Dendritic cell treated with granulocyte-macrophage colony-stimulating factor and Interleukin-4, amounts not matched to agents 40 ng/mL and 50 ng/mL, for 4 days (primary cell): ENCODE measurements at regions not wholly inside any gene's neighbourhood (a gene's known extent, or its start where the extent isn't known, plus 50 kb on each side); places are given as distances from the start of the nearest gene placed in this dataset.
"Not testable (repeated sequence)": the region's sequence is repeated elsewhere in the genome, so short reads cannot be mapped to it uniquely, and the experiment has no call there.

ENCODE experiments used
- H3K27ac Mint-ChIP-seq: one replicate; pipeline ENCODE4 v1.8.0; 2022; ENCODE audit warnings: mild to moderate bottlenecking, mixed read lengths
- H3K27me3 Mint-ChIP-seq: one replicate; pipeline ENCODE4 v1.8.0; 2022; ENCODE audit warnings: mild to moderate bottlenecking, mixed read lengths
- H3K36me3 Mint-ChIP-seq: one replicate; pipeline ENCODE4 v1.8.0; 2022; ENCODE audit warnings: low read depth, mixed read lengths
- H3K4me1 Mint-ChIP-seq: one replicate; pipeline ENCODE4 v1.8.0; 2022; ENCODE audit warnings: low read depth, mixed read lengths
- H3K4me3 Mint-ChIP-seq: one replicate; pipeline ENCODE4 v1.8.0; 2022; ENCODE audit warnings: mild to moderate bottlenecking, moderate library complexity, mixed read lengths
- H3K9me3 Mint-ChIP-seq: one replicate; pipeline ENCODE4 v1.8.0; 2022; ENCODE audit warnings: mixed read lengths
- intact Hi-C: fragments of 100-400 bp; cut with micrococcal nuclease; formaldehyde crosslinking; loops from one replicate; pipeline ENCODE4 v1.15.0; 2022

GRCh38 chr9:102456562-102456961, 538.6 kb upstream of the CYLC2 start:
- intact Hi-C loops, result no loop called here
- H3K9me3 Mint-ChIP-seq, result no peaks in the 10 kb centered on the region

GRCh38 chr9:102445906-102446305, 549.2 kb upstream of the CYLC2 start:
- intact Hi-C loops, result no loop called here
- no peak overlapping the region for H3K4me3 Mint-ChIP-seq
- no peaks in the 10 kb centered on the region for H3K36me3 Mint-ChIP-seq
- no peaks in the 10 kb centered on the region for H3K4me1 Mint-ChIP-seq
- peaks cover 15% of the 10 kb centered on the region for H3K9me3 Mint-ChIP-seq
- no peaks in the 10 kb centered on the region for H3K27me3 Mint-ChIP-seq
- no peak overlapping the region for H3K27ac Mint-ChIP-seq

More at GRCh38 chr9:102456562-102456961, 538.6 kb upstream of the CYLC2 start:
- H3K27ac Mint-ChIP-seq, result no peak overlapping the region
- H3K4me3 Mint-ChIP-seq, result no peak overlapping the region
- H3K27me3 Mint-ChIP-seq, result no peaks in the 10 kb centered on the region
- no peaks in the 10 kb centered on the region for H3K4me1 Mint-ChIP-seq
- H3K36me3 Mint-ChIP-seq, result no peaks in the 10 kb centered on the region

- Mint-ChIP-seq H3K9me3 (peaks cover 15% of the 10 kb centered on the region), H3K4me3 (no peak overlapping the region), H3K4me1 (no peaks in the 10 kb centered on the region), H3K27me3 (no peaks in the 10 kb centered on the region), H3K36me3 (no peaks in the 10 kb centered on the region), H3K27ac (no peak overlapping the region)
- intact Hi-C loops, result no loop called here
These were observed 549.9 kb upstream of the CYLC2 start for GRCh38 chr9:102445181-102445747.

- Mint-ChIP-seq H3K36me3 (no peaks in the 10 kb centered on the region), H3K27me3 (no peaks in the 10 kb centered on the region), H3K4me1 (no peaks in the 10 kb centered on the region), H3K4me3 (no peak overlapping the region), H3K27ac (no peak overlapping the region), H3K9me3 (peaks cover 13% of the 10 kb centered on the region)
- intact Hi-C loops, result no loop called here
These were observed 555.5 kb upstream of the CYLC2 start for GRCh38 chr9:102439583-102439982.

GRCh38 chr9:102436599-102436998, 558.5 kb upstream of the CYLC2 start:
- H3K36me3 Mint-ChIP-seq, intact Hi-C loops, H3K4me1 Mint-ChIP-seq, H3K27ac Mint-ChIP-seq, H3K4me3 Mint-ChIP-seq, H3K27me3 Mint-ChIP-seq: not testable (repeated sequence)
- peaks cover 13% of the 10 kb centered on the region for H3K9me3 Mint-ChIP-seq

GRCh38 chr9:102435427-102435826, 559.7 kb upstream of the CYLC2 start:
- Mint-ChIP-seq H3K9me3 (peaks cover 13% of the 10 kb centered on the region), H3K4me1 (no peaks in the 10 kb centered on the region), H3K27me3 (no peaks in the 10 kb centered on the region), H3K36me3 (no peaks in the 10 kb centered on the region), H3K27ac (no peak overlapping the region), H3K4me3 (no peak overlapping the region)
- intact Hi-C loops, result no loop called here

- H3K4me1 Mint-ChIP-seq, result no peaks in the 10 kb centered on the region
- H3K4me3 Mint-ChIP-seq, result no peak overlapping the region
- no peaks in the 10 kb centered on the region for H3K27me3 Mint-ChIP-seq
- intact Hi-C loops, result no loop called here
- peaks cover 13% of the 10 kb centered on the region for H3K9me3 Mint-ChIP-seq
- H3K27ac Mint-ChIP-seq, result no peak overlapping the region
- H3K36me3 Mint-ChIP-seq, result no peaks in the 10 kb centered on the region
These were observed 560.6 kb upstream of the CYLC2 start for GRCh38 chr9:102434545-102434944.

- Mint-ChIP-seq H3K4me3 (no peak overlapping the region), H3K36me3 (no peaks in the 10 kb centered on the region), H3K9me3 (peaks cover under 1% of the 10 kb centered on the region), H3K27me3 (no peaks in the 10 kb centered on the region), H3K27ac (no peak overlapping the region), H3K4me1 (no peaks in the 10 kb centered on the region)
- intact Hi-C loops, result no loop called here
These were observed 566.8 kb upstream of the CYLC2 start for GRCh38 chr9:102428305-102428704.

- H3K4me1 Mint-ChIP-seq, H3K27ac Mint-ChIP-seq, intact Hi-C loops, H3K27me3 Mint-ChIP-seq, H3K4me3 Mint-ChIP-seq, H3K36me3 Mint-ChIP-seq: not testable (repeated sequence)
- H3K9me3 Mint-ChIP-seq, result peaks cover 39% of the 10 kb centered on the region
These were observed 578.9 kb upstream of the CYLC2 start for GRCh38 chr9:102416251-102416650.

- Mint-ChIP-seq H3K27me3 (no peaks in the 10 kb centered on the region), H3K27ac (no peak overlapping the region), H3K4me3 (no peak overlapping the region), H3K4me1 (no peaks in the 10 kb centered on the region), H3K36me3 (no peaks in the 10 kb centered on the region), H3K9me3 (no peaks in the 10 kb centered on the region)
- intact Hi-C loops, result no loop called here
These were observed 589.8 kb upstream of the CYLC2 start for GRCh38 chr9:102405218-102405867.

- no peak overlapping the region for H3K27ac Mint-ChIP-seq
- intact Hi-C loops, result no loop called here
- H3K36me3 Mint-ChIP-seq, result no peaks in the 10 kb centered on the region
- no peaks in the 10 kb centered on the region for H3K4me1 Mint-ChIP-seq
- H3K27me3 Mint-ChIP-seq, result no peaks in the 10 kb centered on the region
- no peak overlapping the region for H3K4me3 Mint-ChIP-seq
- H3K9me3 Mint-ChIP-seq, result no peaks in the 10 kb centered on the region
These were observed 591.6 kb upstream of the CYLC2 start for GRCh38 chr9:102403514-102403913.

- intact Hi-C loops, result no loop called here
- no peak overlapping the region for H3K27ac Mint-ChIP-seq
These were observed 596.9 kb upstream of the CYLC2 start for GRCh38 chr9:102398205-102398604.

GRCh38 chr9:102385620-102386019, 609.5 kb upstream of the CYLC2 start:
- H3K36me3 Mint-ChIP-seq, intact Hi-C loops, H3K4me3 Mint-ChIP-seq, H3K27ac Mint-ChIP-seq, H3K4me1 Mint-ChIP-seq, H3K27me3 Mint-ChIP-seq: not testable (repeated sequence)
- peaks cover 17% of the 10 kb centered on the region for H3K9me3 Mint-ChIP-seq

More at GRCh38 chr9:102398205-102398604, 596.9 kb upstream of the CYLC2 start:
- no peaks in the 10 kb centered on the region for H3K9me3 Mint-ChIP-seq
- H3K36me3 Mint-ChIP-seq, result no peaks in the 10 kb centered on the region
- H3K4me3 Mint-ChIP-seq, result no peak overlapping the region
- no peaks in the 10 kb centered on the region for H3K27me3 Mint-ChIP-seq
- no peaks in the 10 kb centered on the region for H3K4me1 Mint-ChIP-seq

GRCh38 chr9:102362470-102363132, 624.2 kb upstream of the GRIN3A start:
- H3K27ac Mint-ChIP-seq, result no peak overlapping the region
- intact Hi-C loops, result no loop called here
- no peaks in the 10 kb centered on the region for H3K36me3 Mint-ChIP-seq
- peaks cover 10% of the 10 kb centered on the region for H3K9me3 Mint-ChIP-seq
- no peaks in the 10 kb centered on the region for H3K4me1 Mint-ChIP-seq
- H3K4me3 Mint-ChIP-seq, result no peak overlapping the region
- H3K27me3 Mint-ChIP-seq, result no peaks in the 10 kb centered on the region
